Activated T-helper 1 cell treated with anti-CD3 and anti-CD28 coated beads, Interleukin-12 subunit alpha, Interleukin-12 subunit beta, Interleukin-2, Interleukin-4 antibody, amounts not matched to agents 30 ng/mL and 10 ng/mL and 1 ng/mL, durations not matched to agents 14 hours and 24 hours and 36 hours (primary cell): ENCODE measurements at regions not wholly inside any gene's neighbourhood (a gene's known extent, or its start where the extent isn't known, plus 50 kb on each side); places are given as distances from the start of the nearest gene placed in this dataset.
"Not testable (repeated sequence)": the region's sequence is repeated elsewhere in the genome, so short reads cannot be mapped to it uniquely, and the experiment has no call there.

Experiments
- DNase-seq: peaks from one replicate; pipeline ENCODE4 v3.0.0; 2021; ENCODE audit warnings: low spot score
- H3K27ac Mint-ChIP-seq: one replicate; pipeline ENCODE4 v1.8.0; 2021; ENCODE audit warnings: mild to moderate bottlenecking, mixed read lengths
- H3K27me3 Mint-ChIP-seq: one replicate; pipeline ENCODE4 v1.8.0; 2022; ENCODE audit warnings: mild to moderate bottlenecking, moderate library complexity, mixed read lengths; ENCODE audit not compliant: insufficient read depth
- H3K36me3 Mint-ChIP-seq: one replicate; pipeline ENCODE4 v1.8.0; 2021; ENCODE audit warnings: low read depth, mixed read lengths
- H3K4me1 Mint-ChIP-seq: one replicate; pipeline ENCODE4 v1.8.0; 2021; ENCODE audit warnings: low read depth, mixed read lengths
- H3K4me3 Mint-ChIP-seq: one replicate; pipeline ENCODE4 v1.8.0; 2021; ENCODE audit warnings: mild to moderate bottlenecking, moderate library complexity, mixed read lengths
- H3K9me3 Mint-ChIP-seq: one replicate; pipeline ENCODE4 v1.8.0; 2021; ENCODE audit warnings: mixed read lengths
- intact Hi-C: fragments of 100-400 bp; cut with micrococcal nuclease; formaldehyde crosslinking; loops from one replicate; pipeline ENCODE4 v1.15.1; 2024

GRCh38 chr21:32093646-32094462 lies 185.0 kb downstream of the MIS18A start:
- intact Hi-C loops: no loop called here
- DNase-seq: no peak
- Mint-ChIP-seq H3K4me3 (no peak overlapping the region), H3K9me3 (peaks cover 4% of the 10 kb centered on the region), H3K27ac (no peak overlapping the region), H3K36me3 (no peaks in the 10 kb centered on the region), H3K4me1 (no peaks in the 10 kb centered on the region), H3K27me3 (no peaks in the 10 kb centered on the region)

DNA sequence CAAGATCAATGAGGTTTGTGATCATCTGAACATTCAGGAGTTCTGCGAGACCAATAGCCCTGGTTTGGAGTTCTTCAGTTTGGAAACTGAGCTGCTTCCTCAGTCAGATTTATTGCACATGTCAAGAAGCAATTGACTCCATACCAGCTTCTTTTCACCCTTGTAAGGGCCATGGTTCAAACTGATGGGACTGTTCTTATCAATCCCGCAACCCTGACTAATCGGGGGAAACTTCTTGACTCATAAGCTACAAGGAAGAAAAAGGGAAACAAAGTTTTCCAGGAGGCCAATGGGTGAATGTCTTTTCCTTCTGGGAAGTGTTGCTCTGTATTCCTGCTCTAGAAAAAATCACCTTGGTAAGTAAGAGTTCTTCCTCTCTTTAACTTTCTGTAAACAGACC lies 187.9 kb downstream of the MIS18A start:
- intact Hi-C loops: no loop called here
- Mint-ChIP-seq H3K9me3 (peaks cover 4% of the 10 kb centered on the region), H3K4me3 (no peak overlapping the region), H3K4me1 (no peaks in the 10 kb centered on the region), H3K36me3 (no peaks in the 10 kb centered on the region), H3K27me3 (no peaks in the 10 kb centered on the region), H3K27ac (no peak overlapping the region)
- no peak for DNase-seq

- H3K9me3 Mint-ChIP-seq: peaks cover 4% of the 10 kb centered on the region
- H3K36me3 Mint-ChIP-seq: no peaks in the 10 kb centered on the region
- no peak overlapping the region for H3K4me3 Mint-ChIP-seq
- DNase-seq: no peak
- H3K27me3 Mint-ChIP-seq: no peaks in the 10 kb centered on the region
- intact Hi-C loops: no loop called here
- H3K27ac Mint-ChIP-seq: no peak overlapping the region
- H3K4me1 Mint-ChIP-seq: no peaks in the 10 kb centered on the region
Measured at GRCh38 chr21:32089766-32090165, 189.1 kb downstream of the MIS18A start.

DNA sequence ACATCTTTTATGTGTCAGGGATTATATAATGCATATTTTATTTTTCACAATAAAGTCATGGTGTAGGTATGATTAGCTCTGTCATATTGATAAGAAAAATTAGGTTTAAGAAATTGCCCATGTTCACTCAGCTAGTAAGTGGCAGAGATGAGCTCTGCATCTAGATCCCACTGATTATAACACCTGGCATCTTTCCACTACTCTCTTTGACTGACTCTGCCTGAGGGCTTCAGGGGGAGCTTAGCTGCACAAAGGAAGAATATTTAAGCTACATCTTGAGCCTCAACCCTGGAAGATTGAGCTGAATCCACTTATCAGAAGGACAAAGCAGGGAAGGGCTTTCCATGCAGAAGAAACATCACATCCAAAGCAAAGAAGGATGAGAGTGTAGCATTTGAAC lies 190.4 kb downstream of the MIS18A start:
- no peaks in the 10 kb centered on the region for H3K4me1 Mint-ChIP-seq
- peaks cover 2% of the 10 kb centered on the region for H3K27me3 Mint-ChIP-seq

GRCh38 chr21:32087447-32087846 lies 191.4 kb downstream of the MIS18A start:
- no peak for DNase-seq

More for the DNA sequence above, 190.4 kb downstream of the MIS18A start:
- intact Hi-C loops: no loop called here
- no peak for DNase-seq
- no peaks in the 10 kb centered on the region for H3K36me3 Mint-ChIP-seq
- H3K4me3 Mint-ChIP-seq: no peak overlapping the region
- H3K9me3 Mint-ChIP-seq: peaks cover 4% of the 10 kb centered on the region
- no peak overlapping the region for H3K27ac Mint-ChIP-seq

DNA sequence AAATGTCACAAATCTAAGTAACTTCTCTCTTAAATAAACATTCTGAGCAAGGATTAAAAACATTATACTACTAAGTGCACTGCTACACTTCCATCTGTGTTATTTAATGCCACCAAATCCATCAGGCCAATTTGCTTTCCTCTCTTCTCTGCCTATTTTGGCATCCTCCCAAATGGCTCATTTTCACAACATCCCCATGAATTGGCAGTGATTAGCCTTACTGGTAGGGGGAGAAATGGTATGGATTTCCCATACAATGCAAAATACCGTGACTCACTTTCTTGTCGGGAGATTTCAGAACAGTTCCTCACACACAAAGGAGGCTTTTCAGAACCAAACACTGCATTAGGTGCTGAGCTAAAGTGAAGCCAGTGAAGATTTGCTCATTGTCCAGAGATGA lies 195.7 kb downstream of the MIS18A start:
- Mint-ChIP-seq H3K27ac (no peak overlapping the region), H3K36me3 (no peaks in the 10 kb centered on the region), H3K4me3 (no peak overlapping the region), H3K4me1 (no peaks in the 10 kb centered on the region), H3K27me3 (peaks cover 2% of the 10 kb centered on the region), H3K9me3 (no peaks in the 10 kb centered on the region)
- intact Hi-C loops: no loop called here
- DNase-seq: no peak

More at GRCh38 chr21:32087447-32087846, 191.4 kb downstream of the MIS18A start:
- no peaks in the 10 kb centered on the region for H3K4me1 Mint-ChIP-seq
- peaks cover 2% of the 10 kb centered on the region for H3K27me3 Mint-ChIP-seq
- no peaks in the 10 kb centered on the region for H3K9me3 Mint-ChIP-seq
- H3K27ac Mint-ChIP-seq: no peak overlapping the region
- H3K4me3 Mint-ChIP-seq: no peak overlapping the region
- intact Hi-C loops: no loop called here
- H3K36me3 Mint-ChIP-seq: no peaks in the 10 kb centered on the region

GRCh38 chr21:32082466-32082865 lies 196.4 kb downstream of the MIS18A start:
- Mint-ChIP-seq H3K4me3 (no peak overlapping the region), H3K9me3 (no peaks in the 10 kb centered on the region), H3K27me3 (peaks cover 2% of the 10 kb centered on the region), H3K36me3 (no peaks in the 10 kb centered on the region), H3K27ac (no peak overlapping the region), H3K4me1 (no peaks in the 10 kb centered on the region)
- intact Hi-C loops: no loop called here
- no peak for DNase-seq

DNA sequence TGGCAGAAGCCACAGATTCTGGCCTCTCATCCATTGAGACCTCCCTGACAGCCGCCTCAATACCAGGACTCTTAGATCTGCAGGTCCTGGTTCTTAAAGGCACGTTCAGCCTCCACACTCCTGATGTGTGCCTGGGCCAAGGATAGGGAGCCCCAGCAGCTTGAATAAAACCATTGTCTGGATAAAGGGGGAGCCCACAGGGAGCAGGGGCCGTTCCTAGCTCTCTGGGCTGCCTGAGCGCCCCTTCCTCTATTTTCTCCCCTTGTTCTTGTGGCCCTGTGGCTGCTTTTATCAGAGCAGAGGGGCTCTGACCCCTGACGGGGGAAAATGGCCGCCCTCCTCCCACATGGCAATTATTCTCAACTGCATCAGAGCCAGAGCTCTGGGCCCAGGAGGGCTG lies 200.8 kb downstream of the HUNK start:
- no peaks in the 10 kb centered on the region for H3K36me3 Mint-ChIP-seq
- H3K4me1 Mint-ChIP-seq: no peaks in the 10 kb centered on the region
- H3K27me3 Mint-ChIP-seq: no peaks in the 10 kb centered on the region
- DNase-seq: no peak
- H3K27ac Mint-ChIP-seq: no peak overlapping the region
- H3K4me3 Mint-ChIP-seq: no peak overlapping the region
- intact Hi-C loops: no loop called here
- H3K9me3 Mint-ChIP-seq: no peaks in the 10 kb centered on the region

- Mint-ChIP-seq H3K27me3 (no peaks in the 10 kb centered on the region), H3K36me3 (no peaks in the 10 kb centered on the region), H3K4me1 (no peaks in the 10 kb centered on the region), H3K27ac (no peak overlapping the region), H3K9me3 (no peaks in the 10 kb centered on the region), H3K4me3 (no peak overlapping the region)
- intact Hi-C loops: no loop called here
- no peak for DNase-seq
Measured at GRCh38 chr21:32073190-32073589, 200.4 kb downstream of the HUNK start.

- H3K27ac Mint-ChIP-seq, H3K4me1 Mint-ChIP-seq, H3K4me3 Mint-ChIP-seq, H3K36me3 Mint-ChIP-seq, H3K9me3 Mint-ChIP-seq, H3K27me3 Mint-ChIP-seq, DNase-seq, intact Hi-C loops: not testable (repeated sequence)
Measured at GRCh38 chr21:32071620-32072019, 198.8 kb downstream of the HUNK start.

DNA sequence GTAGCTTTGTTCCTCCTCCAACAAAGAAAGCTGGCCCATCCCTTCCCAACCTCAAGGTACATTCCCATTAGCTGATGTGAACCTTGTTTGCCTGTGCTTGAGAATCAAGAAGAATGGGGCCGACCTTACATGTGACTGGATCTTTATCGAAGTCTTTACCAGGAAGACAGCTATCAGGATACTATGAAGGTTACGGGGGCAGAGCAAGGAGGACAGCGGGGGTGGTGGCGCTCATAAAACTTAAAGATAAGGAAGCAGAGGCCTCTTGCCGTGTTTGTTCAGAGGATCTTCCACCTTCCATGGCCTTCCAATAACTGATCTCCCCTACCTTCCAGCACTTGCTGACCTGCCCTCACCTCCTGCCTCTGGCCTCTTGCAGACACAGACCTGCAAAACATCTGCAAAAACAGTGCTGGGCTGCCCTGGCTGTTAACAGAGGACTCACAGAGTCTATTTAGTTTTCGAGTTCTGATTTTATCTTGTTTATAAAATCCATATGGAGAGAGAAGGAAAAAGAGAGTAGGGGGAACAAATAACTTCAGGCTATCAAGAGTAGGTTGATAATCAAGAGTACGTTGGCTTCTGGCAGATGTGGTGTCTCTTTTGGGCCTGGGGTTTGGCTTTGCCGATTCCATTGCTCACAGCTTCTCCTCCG lies 198.0 kb downstream of the HUNK start:
- H3K36me3 Mint-ChIP-seq: no peaks in the 10 kb centered on the region
- H3K9me3 Mint-ChIP-seq: no peaks in the 10 kb centered on the region
- no peak overlapping the region for H3K27ac Mint-ChIP-seq
- no peak for DNase-seq
- no peaks in the 10 kb centered on the region for H3K4me1 Mint-ChIP-seq
- intact Hi-C loops: no loop called here
- peaks cover 1% of the 10 kb centered on the region for H3K27me3 Mint-ChIP-seq
- H3K4me3 Mint-ChIP-seq: no peak overlapping the region

DNA sequence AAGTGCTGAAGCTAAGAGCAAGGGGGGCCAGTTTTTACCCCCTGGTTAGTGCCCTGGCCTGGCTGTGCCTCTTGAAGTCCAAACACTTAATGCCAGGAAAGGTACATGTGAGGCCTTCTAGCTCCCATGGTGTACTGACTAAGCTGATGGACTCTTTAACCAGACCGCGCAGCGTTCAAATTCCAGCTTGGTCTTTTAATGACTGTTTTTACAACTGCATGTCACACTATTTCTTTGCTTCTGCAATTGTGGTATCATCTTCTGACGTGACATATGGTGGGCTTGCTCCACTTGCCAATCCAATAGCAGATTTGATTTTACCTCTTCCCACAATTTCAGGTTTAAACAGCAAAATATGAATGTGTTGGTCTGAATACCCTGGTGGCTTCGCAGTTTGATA lies 197.3 kb downstream of the HUNK start:
- Mint-ChIP-seq H3K27me3 (peaks cover 1% of the 10 kb centered on the region), H3K4me3 (no peak overlapping the region), H3K4me1 (no peaks in the 10 kb centered on the region), H3K27ac (no peak overlapping the region), H3K9me3 (no peaks in the 10 kb centered on the region), H3K36me3 (no peaks in the 10 kb centered on the region)
- intact Hi-C loops: no loop called here
- DNase-seq: no peak

GRCh38 chr21:32065654-32066053 lies 192.8 kb downstream of the HUNK start:
- Mint-ChIP-seq H3K27me3 (peaks cover 3% of the 10 kb centered on the region), H3K36me3 (no peaks in the 10 kb centered on the region), H3K9me3 (no peaks in the 10 kb centered on the region), H3K4me3 (no peak overlapping the region), H3K4me1 (no peaks in the 10 kb centered on the region), H3K27ac (no peak overlapping the region)
- intact Hi-C loops: no loop called here
- DNase-seq: no peak
